Naive B cell (primary cell): ENCODE measurements at regions not wholly inside any gene's neighbourhood (a gene's known extent, or its start where the extent isn't known, plus 50 kb on each side); places are given as distances from the start of the nearest gene placed in this dataset.
"Not testable (repeated sequence)": the region's sequence is repeated elsewhere in the genome, so short reads cannot be mapped to it uniquely, and the experiment has no call there.

ENCODE experiments used
- ATAC-seq, 2 donors: fragments of 150-1000 bp; cut with Tn5 transposase; 2 replicates each; pipeline ENCODE4 v1.10.0; 2021; ENCODE audit warnings: low read depth in 2 of 2, mild to moderate bottlenecking in 2 of 2, moderate library complexity in 2 of 2
- DNase-seq: peaks from one replicate; pipeline ENCODE4 v3.0.0; 2022
- H3K27ac Mint-ChIP-seq, 6 donors: one replicate each; pipeline ENCODE4 v1.8.0; 2020 to 2022; ENCODE audit warnings: mild to moderate bottlenecking in 6 of 6, mixed read lengths in 6 of 6, moderate library complexity in 5 of 6, inconsistent platforms in 2 of 6
- H3K27me3 Mint-ChIP-seq, 3 donors: one replicate each; pipeline ENCODE4 v1.8.0; 2021 to 2022; ENCODE audit warnings: mixed read lengths in 3 of 3, mild to moderate bottlenecking in 1 of 3
- H3K36me3 Mint-ChIP-seq, 2 donors: one replicate each; pipeline ENCODE4 v1.8.0; 2020 to 2022; ENCODE audit warnings: mixed read lengths in 2 of 2, inconsistent platforms in 1 of 2, mild to moderate bottlenecking in 1 of 2
- H3K4me1 Mint-ChIP-seq, 3 donors: one replicate each; pipeline ENCODE4 v1.8.0; 2020 to 2022; ENCODE audit warnings: mixed read lengths in 3 of 3, inconsistent platforms in 1 of 3, mild to moderate bottlenecking in 1 of 3, moderate library complexity in 1 of 3
- H3K4me3 Mint-ChIP-seq, 8 donors: one replicate each; pipeline ENCODE4 v1.8.0; 2020 to 2022; ENCODE audit warnings: mild to moderate bottlenecking in 8 of 8, mixed read lengths in 8 of 8, moderate library complexity in 8 of 8, inconsistent platforms in 2 of 8
- H3K9me3 Mint-ChIP-seq, 7 donors: one replicate each; pipeline ENCODE4 v1.8.0; 2020 to 2022; ENCODE audit warnings: mixed read lengths in 7 of 7, mild to moderate bottlenecking in 5 of 7, inconsistent platforms in 2 of 7, moderate library complexity in 1 of 7

- H3K27me3 Mint-ChIP-seq, DNase-seq, H3K36me3 Mint-ChIP-seq, H3K4me1 Mint-ChIP-seq, H3K27ac Mint-ChIP-seq, ATAC-seq: not testable (repeated sequence)
- Mint-ChIP-seq H3K4me3 (peak overlapping the region in 1 of 8 donors; percentile 76), H3K9me3 (peaks cover 0 to 12% (median 3%) of the 10 kb centered on the region in 7 donors)
These were observed 151.8 kb downstream of the DLL1 start for GRCh38 chr6:170139046-170139445.

DNA sequence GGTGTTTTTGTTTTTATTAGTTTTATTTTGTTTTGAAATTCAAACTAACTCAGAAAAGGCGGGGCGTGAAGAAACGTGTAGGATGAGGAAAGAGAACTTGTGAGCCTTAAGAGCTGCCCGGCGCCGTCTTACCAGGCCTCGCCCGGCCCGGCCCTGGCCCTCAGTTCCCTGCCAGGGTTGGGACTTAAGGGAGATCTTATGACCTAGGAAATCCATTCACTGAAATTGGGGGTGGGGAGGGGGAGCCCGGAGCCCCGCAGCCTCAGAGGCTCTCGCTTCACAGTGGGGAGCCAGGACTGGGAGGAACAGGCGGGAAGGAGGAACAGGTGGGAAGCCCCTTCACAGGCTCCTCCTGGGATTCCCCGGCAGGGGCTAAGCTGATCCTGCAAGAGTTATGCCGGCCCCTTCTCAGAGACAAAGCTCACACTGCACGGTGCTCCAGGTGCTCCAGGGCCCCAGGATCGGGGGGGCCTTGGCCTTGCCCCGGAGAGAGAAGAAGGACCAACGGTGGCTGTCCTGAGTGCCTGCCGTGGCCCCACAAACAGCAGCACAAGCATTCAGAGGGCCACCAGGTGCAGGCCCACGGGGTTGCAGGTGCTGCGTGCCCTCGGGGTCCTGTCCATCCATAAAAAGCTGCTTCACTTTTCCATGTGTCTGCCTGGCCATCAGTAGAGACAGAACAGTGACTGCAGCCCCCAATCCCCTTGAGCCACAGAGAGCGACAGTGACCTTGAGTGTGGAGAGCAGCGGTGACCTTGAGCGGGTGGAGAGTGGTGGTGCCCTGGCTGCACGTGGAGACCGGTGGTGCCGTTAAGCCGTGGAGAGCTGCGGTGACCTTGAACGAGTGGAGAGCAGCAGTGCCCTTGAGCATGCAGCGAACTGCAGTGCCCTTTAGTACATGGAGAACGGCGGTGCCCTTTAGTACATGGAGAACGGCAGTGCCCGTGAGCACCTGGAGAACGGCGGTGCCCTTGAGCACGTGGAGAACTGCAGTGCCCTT lies 152.7 kb downstream of the DLL1 start:
- Mint-ChIP-seq H3K27me3 (peaks cover 0 to 7% (median 6%) of the 10 kb centered on the region in 3 donors), H3K27ac (no peak overlapping the region), H3K9me3 (peaks cover 0 to 12% (median 2%) of the 10 kb centered on the region in 7 donors)

GRCh38 chr6:170137176-170137891 lies 153.5 kb downstream of the DLL1 start:
- Mint-ChIP-seq H3K36me3 (no peaks in the 10 kb centered on the region), H3K27me3 (peaks cover 0 to 12% (median 6%) of the 10 kb centered on the region in 3 donors), H3K4me1 (peaks cover 0 to 7% (median 0%) of the 10 kb centered on the region in 3 donors), H3K9me3 (peaks cover 0 to 12% (median 0%) of the 10 kb centered on the region in 7 donors), H3K4me3 (no peak overlapping the region), H3K27ac (no peak overlapping the region)
- no peak for ATAC-seq
- no peak for DNase-seq

More for the DNA sequence above, 152.7 kb downstream of the DLL1 start:
- peaks cover 0 to 7% (median under 1%) of the 10 kb centered on the region in 3 donors for H3K4me1 Mint-ChIP-seq
- no peaks in the 10 kb centered on the region for H3K36me3 Mint-ChIP-seq
- DNase-seq: no peak
- H3K4me3 Mint-ChIP-seq: peak overlapping the region in 1 of 8 donors; percentile 76
- ATAC-seq: no peak

DNA sequence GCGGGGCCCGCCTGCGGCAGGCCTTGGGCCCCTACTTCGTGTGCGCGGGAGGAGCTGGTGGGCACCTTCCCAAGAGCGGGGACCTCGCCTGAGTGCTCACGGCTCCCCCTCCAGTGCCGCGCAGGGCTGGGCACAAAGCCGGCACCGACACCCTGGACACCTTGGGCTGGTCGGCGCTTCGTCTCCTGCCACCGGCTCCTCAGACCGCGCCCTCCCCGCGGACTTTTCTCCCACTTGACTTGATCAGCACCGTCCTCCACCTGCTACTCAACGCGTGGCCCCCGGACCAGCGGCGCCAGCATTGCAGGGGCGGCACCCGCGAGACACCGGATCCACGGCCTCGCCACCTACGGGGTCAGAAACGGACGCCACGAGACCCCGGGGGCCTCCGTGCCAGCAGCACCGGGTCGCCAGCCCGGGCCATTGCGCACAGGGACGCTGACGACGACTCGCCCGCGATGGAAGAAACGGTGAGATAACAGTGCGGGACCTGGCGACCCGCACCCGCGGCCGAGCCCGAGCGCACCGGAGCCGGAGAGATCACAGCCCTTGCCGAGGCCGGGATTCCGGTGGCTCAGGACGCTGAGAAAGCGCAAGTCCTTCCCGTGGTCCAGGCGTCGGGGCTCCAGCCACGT lies 154.2 kb downstream of the DLL1 start:
- no peaks in the 10 kb centered on the region for H3K36me3 Mint-ChIP-seq
- H3K9me3 Mint-ChIP-seq: peaks cover 0 to 12% (median 0%) of the 10 kb centered on the region in 7 donors
- no peak overlapping the region for H3K27ac Mint-ChIP-seq
- no peak for ATAC-seq
- peaks cover 3 to 16% (median 6%) of the 10 kb centered on the region in 3 donors for H3K27me3 Mint-ChIP-seq
- no peak overlapping the region for H3K4me3 Mint-ChIP-seq
- no peak for DNase-seq
- peaks cover 0 to 7% (median 0%) of the 10 kb centered on the region in 3 donors for H3K4me1 Mint-ChIP-seq

DNA sequence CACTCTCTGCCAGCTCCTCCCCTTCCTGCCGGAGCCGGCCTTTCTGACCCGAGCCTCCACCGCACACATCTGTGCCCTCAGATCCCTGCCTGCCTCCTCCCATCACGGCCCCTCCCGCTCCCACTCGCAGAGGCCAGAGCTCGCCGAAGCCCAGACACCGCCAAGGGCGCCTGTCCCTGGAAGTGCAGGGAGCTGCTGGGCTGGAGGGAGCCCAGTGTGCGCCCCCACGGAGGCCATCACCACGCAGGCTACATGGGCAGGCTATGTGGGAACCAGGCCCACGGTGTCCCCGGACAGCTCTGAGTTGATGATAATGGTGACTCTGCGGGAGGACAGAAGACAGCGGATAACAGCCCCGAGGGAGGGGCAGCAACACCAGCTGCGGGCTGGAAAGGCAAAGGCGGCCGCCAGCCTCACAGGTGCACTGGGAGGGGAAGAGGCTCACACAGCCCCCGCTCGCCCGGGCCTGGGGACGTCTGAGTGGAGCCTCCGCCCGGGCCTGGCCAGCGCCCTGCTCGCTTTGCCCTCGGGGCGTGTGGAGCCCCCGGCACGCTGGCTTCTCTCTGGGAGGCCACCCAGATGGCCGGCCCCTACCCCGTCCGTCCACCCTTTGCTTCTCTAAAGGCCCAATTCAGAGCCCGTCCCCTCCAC lies 154.9 kb downstream of the DLL1 start:
- Mint-ChIP-seq H3K27ac (no peak overlapping the region), H3K4me1 (peaks cover 0 to 7% (median 0%) of the 10 kb centered on the region in 3 donors), H3K9me3 (peaks cover 0 to 12% (median 0%) of the 10 kb centered on the region in 7 donors), H3K27me3 (peaks cover 1 to 16% (median 3%) of the 10 kb centered on the region in 3 donors), H3K36me3 (no peaks in the 10 kb centered on the region), H3K4me3 (peak overlapping the region in 1 of 8 donors; percentile 5)
- ATAC-seq (no peak), DNase-seq (no peak)

- ATAC-seq (no peak), DNase-seq (no peak)
- Mint-ChIP-seq H3K4me3 (no peak overlapping the region), H3K36me3 (no peaks in the 10 kb centered on the region), H3K4me1 (peaks cover 0 to 7% (median 0%) of the 10 kb centered on the region in 3 donors), H3K9me3 (peaks cover 0 to 12% (median 0%) of the 10 kb centered on the region in 7 donors), H3K27ac (no peak overlapping the region), H3K27me3 (peaks cover 0 to 16% (median 3%) of the 10 kb centered on the region in 3 donors)
These were observed 155.4 kb downstream of the DLL1 start for GRCh38 chr6:170135461-170135820.

DNA sequence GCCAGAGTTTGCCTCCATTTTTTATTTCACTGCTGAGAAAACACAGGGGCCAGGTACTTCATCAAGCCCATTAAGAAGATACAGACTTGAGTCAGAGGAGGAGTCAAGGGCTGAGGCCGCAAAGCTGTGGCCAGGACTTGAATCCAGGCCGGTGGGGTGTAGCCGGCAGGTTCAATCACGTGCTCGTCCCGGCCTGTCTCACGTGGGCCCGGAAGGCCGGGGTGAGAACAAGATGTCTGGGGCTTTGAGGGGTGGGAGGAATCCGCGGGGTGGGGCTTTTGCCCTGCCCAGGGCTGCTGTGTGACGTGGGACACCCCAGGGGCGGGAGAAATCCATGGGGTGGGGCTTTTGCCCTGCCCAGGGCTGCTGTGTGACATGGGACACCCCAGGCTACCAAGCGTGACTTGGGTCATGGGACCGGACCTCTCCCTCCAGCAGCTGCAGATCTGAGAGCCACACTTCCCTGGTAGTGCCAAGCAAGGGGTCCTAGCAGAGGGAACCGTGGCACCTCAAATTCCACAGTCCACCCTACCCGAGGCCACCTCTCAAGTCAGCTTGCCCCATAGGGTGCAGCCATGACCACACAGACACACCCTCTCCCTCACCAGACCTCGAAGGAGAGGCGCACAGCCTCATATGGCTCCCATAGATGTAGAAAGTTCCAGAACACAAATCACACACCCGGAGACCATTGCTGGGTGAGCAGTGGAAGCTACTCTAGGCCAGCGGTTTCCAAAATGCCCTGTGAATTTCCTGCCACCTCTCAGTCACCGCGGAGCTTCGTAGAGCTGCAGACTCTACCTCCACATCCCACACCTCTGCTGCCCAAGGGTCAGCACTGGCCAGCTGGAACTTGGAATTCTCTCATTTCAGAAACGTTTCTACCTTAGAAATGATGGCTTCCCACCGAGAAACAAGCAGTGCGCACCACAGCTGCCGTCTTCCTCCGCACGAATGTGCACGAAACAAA lies 156.1 kb downstream of the DLL1 start:
- Mint-ChIP-seq H3K9me3 (peaks cover 0 to 12% (median 0%) of the 10 kb centered on the region in 7 donors), H3K36me3 (no peaks in the 10 kb centered on the region), H3K27me3 (peaks cover 0 to 16% (median 3%) of the 10 kb centered on the region in 3 donors), H3K4me1 (peaks cover 0 to 7% (median 0%) of the 10 kb centered on the region in 3 donors), H3K27ac (no peak overlapping the region), H3K4me3 (no peak overlapping the region)
- DNase-seq (no peak), ATAC-seq (no peak)

DNA sequence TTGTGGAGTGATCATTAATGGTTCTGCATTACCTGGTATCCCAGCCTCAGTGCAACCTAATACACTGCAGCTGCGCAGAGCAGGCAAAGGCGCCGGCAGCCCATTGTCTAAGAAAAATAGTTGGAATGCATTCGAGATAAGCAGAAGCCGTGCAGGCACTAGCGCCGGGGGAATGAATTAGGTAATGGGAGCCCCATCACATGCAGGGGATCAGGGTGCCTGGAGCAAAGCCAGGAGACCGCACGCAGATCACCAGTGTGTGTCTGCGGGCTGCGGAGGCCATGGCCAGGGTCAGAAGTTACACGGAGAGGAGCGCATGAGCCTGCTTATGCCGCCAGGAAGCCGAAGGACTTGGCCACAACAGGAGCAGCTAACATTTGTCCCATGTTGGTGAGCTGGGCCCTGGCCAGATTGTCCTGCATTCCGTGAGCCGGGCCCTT lies 156.8 kb downstream of the DLL1 start:
- Mint-ChIP-seq H3K9me3 (peaks cover 0 to 8% (median 0%) of the 10 kb centered on the region in 7 donors), H3K36me3 (no peaks in the 10 kb centered on the region), H3K4me3 (no peak overlapping the region), H3K4me1 (peaks cover 0 to 7% (median 0%) of the 10 kb centered on the region in 3 donors), H3K27ac (no peak overlapping the region), H3K27me3 (peaks cover 0 to 16% (median 3%) of the 10 kb centered on the region in 3 donors)
- DNase-seq: no peak
- no peak for ATAC-seq

DNA sequence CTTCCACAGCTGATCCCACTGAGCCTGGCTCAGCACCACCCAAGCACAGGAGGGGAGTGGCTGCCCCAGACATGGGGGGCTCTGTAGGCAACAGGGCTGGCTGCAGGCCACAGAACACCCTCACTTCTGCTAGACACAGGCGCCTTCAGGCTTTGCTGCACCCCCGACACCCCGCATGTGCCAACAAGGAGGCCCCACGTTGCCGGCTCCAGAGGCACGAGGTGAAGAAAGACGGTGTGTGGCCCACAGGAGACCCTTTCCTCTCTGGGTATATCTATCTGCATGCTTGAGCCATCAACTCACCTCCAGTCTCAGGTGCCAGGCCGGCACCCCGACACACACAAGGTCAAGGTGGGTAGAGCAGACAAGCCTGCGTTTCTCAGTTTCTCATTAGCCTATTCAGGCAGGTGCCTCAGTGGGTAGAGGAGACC lies 158.3 kb downstream of the DLL1 start:
- Mint-ChIP-seq H3K4me1 (peaks cover 0 to 7% (median 0%) of the 10 kb centered on the region in 3 donors), H3K9me3 (no peaks in the 10 kb centered on the region), H3K27ac (no peak overlapping the region), H3K27me3 (peaks cover 0 to 16% (median 3%) of the 10 kb centered on the region in 3 donors), H3K36me3 (no peaks in the 10 kb centered on the region), H3K4me3 (no peak overlapping the region)
- no peak for ATAC-seq
- DNase-seq: no peak

DNA sequence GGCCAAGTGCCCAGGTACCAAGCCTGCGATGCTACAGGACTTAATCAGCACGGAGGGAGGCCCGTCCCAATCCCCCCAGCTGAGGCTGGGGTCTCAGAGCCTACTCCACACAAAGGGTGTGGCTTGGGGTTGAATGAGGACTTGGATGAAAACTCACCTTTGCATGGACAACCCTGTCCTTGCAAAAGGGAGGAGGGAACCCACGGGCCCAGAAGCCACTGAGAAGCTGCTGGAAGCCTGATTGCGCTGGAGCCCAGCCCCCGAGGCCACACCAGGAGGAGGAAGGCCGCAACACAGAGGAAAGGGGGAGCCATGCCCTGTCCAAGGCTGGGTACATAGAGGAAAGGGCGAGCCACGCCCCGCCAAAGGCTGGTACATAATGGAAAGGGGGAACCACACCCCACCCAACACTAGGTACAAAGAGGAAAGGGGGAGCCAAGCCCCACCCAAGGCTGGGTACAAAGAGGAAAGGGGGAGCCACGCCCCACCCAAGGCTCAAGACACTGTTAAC lies 158.8 kb downstream of the DLL1 start:
- H3K4me3 Mint-ChIP-seq: no peak overlapping the region
- H3K9me3 Mint-ChIP-seq: peaks cover 0 to 2% (median 0%) of the 10 kb centered on the region in 7 donors
- DNase-seq (no peak), ATAC-seq (no peak)
- H3K27ac Mint-ChIP-seq: no peak overlapping the region
- H3K36me3 Mint-ChIP-seq: no peaks in the 10 kb centered on the region
- H3K4me1 Mint-ChIP-seq: peaks cover 0 to 9% (median 2%) of the 10 kb centered on the region in 3 donors
- peaks cover 0 to 16% (median 3%) of the 10 kb centered on the region in 3 donors for H3K27me3 Mint-ChIP-seq

DNA sequence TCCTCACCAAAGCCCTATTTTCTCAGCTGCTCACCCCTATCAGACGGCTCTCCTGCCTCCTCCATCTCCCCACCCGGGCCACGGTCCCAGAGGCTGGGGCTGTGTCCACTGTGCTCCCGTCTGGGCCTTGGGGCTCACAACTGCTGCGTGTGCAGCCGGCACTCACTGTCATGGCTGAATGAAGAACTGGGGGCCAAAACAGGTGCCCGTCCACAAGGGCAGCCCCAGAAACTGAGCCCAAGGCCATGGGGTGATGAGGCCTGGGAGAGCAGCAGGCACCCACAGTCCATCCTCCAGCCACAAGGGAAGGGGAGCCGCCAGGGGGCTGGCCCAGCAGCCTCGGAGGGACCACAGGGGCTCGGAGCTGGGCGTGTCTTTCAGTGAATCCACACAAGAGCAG lies 159.5 kb downstream of the DLL1 start:
- H3K27me3 Mint-ChIP-seq: peaks cover 0 to 16% (median 3%) of the 10 kb centered on the region in 3 donors
- H3K27ac Mint-ChIP-seq: no peak overlapping the region
- DNase-seq (no peak), ATAC-seq (no peak)
- H3K9me3 Mint-ChIP-seq: peaks cover 0 to 2% (median 0%) of the 10 kb centered on the region in 7 donors
- H3K36me3 Mint-ChIP-seq: no peaks in the 10 kb centered on the region
- peak overlapping the region in 1 of 8 donors; percentile 82 for H3K4me3 Mint-ChIP-seq
- H3K4me1 Mint-ChIP-seq: peaks cover 3 to 16% (median 9%) of the 10 kb centered on the region in 3 donors
